Parathyroid adenoma (tissue), 2 donors: ENCODE measurements at regions not wholly inside any gene's neighbourhood (a gene's known extent, or its start where the extent isn't known, plus 50 kb on each side); places are given as distances from the start of the nearest gene placed in this dataset.

Experiments
- H2AFZ ChIP-seq: fragments of 300-600 bp; sonication (generic); one replicate; pipeline ENCODE4 v1.7.0; 2017; ENCODE audit warnings: antibody characterized with exemption, mild to moderate bottlenecking
- H3K27ac ChIP-seq: fragments of 300-600 bp; sonication (generic); one replicate; pipeline ENCODE4 v1.7.0; 2017
- H3K27me3 ChIP-seq: fragments of 300-600 bp; sonication (generic); one replicate; pipeline ENCODE4 v1.7.0; 2017; ENCODE audit warnings: low read length; ENCODE audit not compliant: control insufficient read depth, insufficient read depth
- H3K36me3 ChIP-seq: fragments of 300-600 bp; sonication (generic); one replicate; pipeline ENCODE4 v1.7.0; 2017; ENCODE audit warnings: low read length; ENCODE audit not compliant: control insufficient read depth, insufficient read depth
- H3K4me1 ChIP-seq: fragments of 300-600 bp; sonication (generic); one replicate; pipeline ENCODE4 v1.7.0; 2017; ENCODE audit warnings: control low read depth
- H3K4me2 ChIP-seq: fragments of 300-600 bp; sonication (generic); one replicate; pipeline ENCODE4 v1.7.0; 2017; ENCODE audit warnings: low read length
- H3K4me3 ChIP-seq: fragments of 300-600 bp; sonication (generic); one replicate; pipeline ENCODE4 v1.7.0; 2017; ENCODE audit warnings: low read depth, low read length
- H3K79me2 ChIP-seq: fragments of 300-600 bp; sonication (generic); one replicate; pipeline ENCODE4 v1.7.0; 2017; ENCODE audit warnings: control low read depth
- H3K9ac ChIP-seq: fragments of 300-600 bp; sonication (generic); one replicate; pipeline ENCODE4 v1.7.0; 2017; ENCODE audit warnings: mild to moderate bottlenecking
- H3K9me3 ChIP-seq: fragments of 300-600 bp; sonication (generic); one replicate; pipeline ENCODE4 v1.7.0; 2017; ENCODE audit warnings: low read length; ENCODE audit not compliant: control insufficient read depth
- TF ChIP-seq, protein P1 (sequence below): fragments of 300-600 bp; sonication (generic); IDR thresholded peaks from one replicate; pipeline ENCODE4 v1.7.0; 2017; ENCODE audit warnings: antibody characterized with exemption, mild to moderate bottlenecking
- donor health status: primary hyperparathyroidism.

GRCh38 chr11:100562128-100562527 lies 125.0 kb upstream of the ARHGAP42 start:
- H2AFZ ChIP-seq = no peak overlapping the region
- TF ChIP-seq, protein P1, sequence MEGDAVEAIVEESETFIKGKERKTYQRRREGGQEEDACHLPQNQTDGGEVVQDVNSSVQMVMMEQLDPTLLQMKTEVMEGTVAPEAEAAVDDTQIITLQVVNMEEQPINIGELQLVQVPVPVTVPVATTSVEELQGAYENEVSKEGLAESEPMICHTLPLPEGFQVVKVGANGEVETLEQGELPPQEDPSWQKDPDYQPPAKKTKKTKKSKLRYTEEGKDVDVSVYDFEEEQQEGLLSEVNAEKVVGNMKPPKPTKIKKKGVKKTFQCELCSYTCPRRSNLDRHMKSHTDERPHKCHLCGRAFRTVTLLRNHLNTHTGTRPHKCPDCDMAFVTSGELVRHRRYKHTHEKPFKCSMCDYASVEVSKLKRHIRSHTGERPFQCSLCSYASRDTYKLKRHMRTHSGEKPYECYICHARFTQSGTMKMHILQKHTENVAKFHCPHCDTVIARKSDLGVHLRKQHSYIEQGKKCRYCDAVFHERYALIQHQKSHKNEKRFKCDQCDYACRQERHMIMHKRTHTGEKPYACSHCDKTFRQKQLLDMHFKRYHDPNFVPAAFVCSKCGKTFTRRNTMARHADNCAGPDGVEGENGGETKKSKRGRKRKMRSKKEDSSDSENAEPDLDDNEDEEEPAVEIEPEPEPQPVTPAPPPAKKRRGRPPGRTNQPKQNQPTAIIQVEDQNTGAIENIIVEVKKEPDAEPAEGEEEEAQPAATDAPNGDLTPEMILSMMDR = no peak

GRCh38 chr11:100563541-100564280 lies 123.4 kb upstream of the ARHGAP42 start:
- H3K27me3 ChIP-seq = no peaks in the 10 kb centered on the region
- H3K36me3 ChIP-seq = no peaks in the 10 kb centered on the region
- TF ChIP-seq, protein P1 = no peak
- no peaks in the 10 kb centered on the region for H3K9me3 ChIP-seq
- no peaks in the 10 kb centered on the region for H3K4me1 ChIP-seq
- no peak overlapping the region for H3K9ac ChIP-seq
- H2AFZ ChIP-seq = no peak overlapping the region
- no peak overlapping the region for H3K4me2 ChIP-seq
- no peaks in the 10 kb centered on the region for H3K79me2 ChIP-seq
- H3K27ac ChIP-seq = no peak overlapping the region
- no peak overlapping the region for H3K4me3 ChIP-seq

More at GRCh38 chr11:100562128-100562527, 125.0 kb upstream of the ARHGAP42 start:
- Histone ChIP-seq H3K9me3 (no peaks in the 10 kb centered on the region), H3K27me3 (no peaks in the 10 kb centered on the region), H3K9ac (no peak overlapping the region), H3K36me3 (no peaks in the 10 kb centered on the region), H3K4me2 (no peak overlapping the region), H3K79me2 (no peaks in the 10 kb centered on the region), H3K27ac (no peak overlapping the region), H3K4me3 (no peak overlapping the region), H3K4me1 (no peaks in the 10 kb centered on the region)

DNA sequence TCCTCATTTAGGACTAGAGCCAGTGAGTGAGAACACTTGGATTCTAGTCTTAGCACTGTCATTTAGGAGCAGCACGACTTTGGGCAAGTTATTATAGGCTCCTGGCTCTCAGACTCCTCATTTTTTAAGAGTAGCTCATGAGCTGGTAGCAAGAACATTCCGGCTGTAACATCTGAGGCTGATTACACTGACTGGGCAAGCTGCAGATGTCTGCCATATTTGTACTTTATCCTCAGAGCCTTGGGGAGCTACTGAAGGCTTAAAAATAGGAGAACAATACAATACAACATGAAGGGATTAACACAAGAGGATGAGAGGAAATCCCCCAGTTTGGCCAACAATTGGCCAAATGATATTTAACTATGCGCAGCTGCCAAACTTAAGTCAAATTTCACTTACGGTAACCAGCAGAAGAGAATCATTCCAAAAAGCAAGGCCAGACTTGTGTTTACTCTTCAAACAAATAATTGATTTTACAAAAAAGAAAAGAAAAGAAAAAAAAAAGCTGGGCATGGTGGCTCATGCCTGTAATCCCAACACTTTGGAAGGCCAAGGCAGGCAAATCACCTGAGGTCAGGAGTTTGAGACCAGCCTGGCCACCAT lies 113.1 kb upstream of the ARHGAP42 start:
- Histone ChIP-seq H3K4me1 (no peaks in the 10 kb centered on the region), H3K36me3 (no peaks in the 10 kb centered on the region), H3K9me3 (no peaks in the 10 kb centered on the region), H3K9ac (no peak overlapping the region), H3K4me3 (no peak overlapping the region), H3K27me3 (no peaks in the 10 kb centered on the region), H3K27ac (no peak overlapping the region), H3K79me2 (no peaks in the 10 kb centered on the region), H3K4me2 (no peak overlapping the region), H2AFZ (no peak overlapping the region)
- TF ChIP-seq, protein P1 = no peak

DNA sequence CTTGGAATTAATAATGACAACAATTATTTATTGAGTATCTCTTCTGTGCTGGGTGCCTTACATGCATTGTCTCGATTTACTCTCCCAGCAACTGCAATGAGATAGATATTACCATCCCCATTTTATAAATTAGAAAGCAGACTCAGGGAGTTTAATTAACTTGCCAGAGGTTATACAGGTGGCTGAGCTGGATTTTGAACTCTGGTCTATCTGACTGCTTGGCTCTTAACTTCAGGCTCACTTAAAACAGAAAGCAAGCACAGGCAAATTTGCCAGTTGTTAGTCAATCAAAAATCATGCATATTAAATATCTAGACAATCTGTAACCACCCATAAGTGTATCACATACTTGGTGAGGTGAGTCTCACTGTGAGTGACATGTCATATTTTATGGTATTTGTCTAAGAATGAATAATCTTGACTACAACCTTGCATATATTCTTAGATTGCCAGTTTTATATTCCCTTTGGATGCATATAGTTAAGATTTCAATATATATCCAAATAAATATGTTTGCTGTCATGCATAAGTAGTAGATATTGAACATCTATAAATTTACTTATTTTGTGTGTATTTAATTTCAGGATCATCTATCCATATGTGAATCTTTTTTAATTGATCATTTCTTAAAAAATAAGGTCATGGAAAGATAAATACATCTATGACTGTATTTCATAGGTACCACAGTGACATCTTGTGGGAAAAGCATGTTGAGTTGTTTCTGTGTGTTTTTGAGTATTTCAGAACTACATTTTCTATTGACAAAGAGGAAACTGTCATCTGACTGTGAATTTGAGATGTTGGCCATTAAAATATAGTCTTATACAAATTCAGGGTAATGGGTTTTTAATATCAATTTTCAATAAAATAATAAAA lies 112.0 kb upstream of the ARHGAP42 start:
- Histone ChIP-seq H3K27ac (no peak overlapping the region), H3K36me3 (no peaks in the 10 kb centered on the region), H2AFZ (no peak overlapping the region), H3K79me2 (no peaks in the 10 kb centered on the region), H3K27me3 (no peaks in the 10 kb centered on the region), H3K9me3 (no peaks in the 10 kb centered on the region), H3K9ac (no peak overlapping the region), H3K4me3 (no peak overlapping the region), H3K4me1 (no peaks in the 10 kb centered on the region), H3K4me2 (no peak overlapping the region)
- TF ChIP-seq, protein P1 = no peak
